NCI-H2196 treated with DMSO at 0.1 percent for 48 hours (cell line): ENCODE measurements at regions not wholly inside any gene's neighbourhood (a gene's known extent, or its start where the extent isn't known, plus 50 kb on each side); places are given as distances from the start of the nearest gene placed in this dataset.

Experiments
- DNase-seq: peaks from one replicate; lab custom pipeline; 2025; ENCODE audit not compliant: unreplicated experiment; lab: John Stamatoyannopoulos, UW

DNA sequence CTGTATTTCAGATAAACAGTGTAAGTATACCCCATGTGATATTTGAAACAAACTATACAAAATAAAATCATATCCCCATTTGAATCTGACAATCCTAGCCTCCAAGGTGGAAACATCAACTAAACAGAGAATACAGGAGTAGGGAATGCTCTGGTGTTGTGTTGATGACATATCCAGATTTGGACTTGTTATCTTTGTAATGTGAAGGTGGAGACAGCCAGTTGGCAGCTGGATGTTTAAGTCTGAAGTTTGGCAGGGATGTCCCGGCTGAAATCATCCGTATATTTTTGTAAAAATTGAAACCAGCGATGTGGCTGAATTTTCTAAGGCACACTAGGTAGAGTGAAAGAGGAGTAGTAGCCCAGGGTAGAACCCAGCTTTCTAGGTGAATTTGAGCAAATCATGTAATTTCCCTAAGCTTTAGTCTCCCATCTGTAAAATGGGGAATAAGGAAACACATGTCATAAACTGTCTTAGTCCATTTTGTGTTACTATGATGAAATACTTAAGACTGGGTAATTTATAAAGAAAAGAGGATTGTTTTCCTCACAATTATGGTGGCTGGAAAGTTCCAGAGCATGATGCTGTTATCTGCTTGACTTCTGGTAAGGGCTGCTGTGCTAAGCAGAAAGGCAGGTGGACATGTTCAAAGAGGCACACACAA lies 246.6 kb upstream of the APCDD1 start:
- no peak for DNase-seq

DNA sequence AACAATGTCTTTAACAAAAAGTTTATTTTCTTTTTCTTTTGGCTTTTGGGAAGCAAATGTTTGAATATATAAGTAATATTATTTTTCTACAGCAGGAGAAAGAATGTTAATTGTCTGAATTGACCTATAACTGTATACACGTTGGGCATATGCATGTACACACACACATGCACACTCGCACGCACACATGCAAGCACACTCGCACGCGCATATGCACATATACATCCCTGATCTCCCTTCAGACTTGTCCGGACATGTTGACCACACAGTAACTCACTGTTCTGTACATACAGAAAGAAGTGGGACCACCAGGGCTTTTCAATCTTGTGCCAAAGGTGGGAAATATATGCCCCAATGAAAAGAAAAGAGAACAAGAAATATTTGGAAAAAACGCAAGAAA lies 245.1 kb upstream of the APCDD1 start:
- no peak for DNase-seq

DNA sequence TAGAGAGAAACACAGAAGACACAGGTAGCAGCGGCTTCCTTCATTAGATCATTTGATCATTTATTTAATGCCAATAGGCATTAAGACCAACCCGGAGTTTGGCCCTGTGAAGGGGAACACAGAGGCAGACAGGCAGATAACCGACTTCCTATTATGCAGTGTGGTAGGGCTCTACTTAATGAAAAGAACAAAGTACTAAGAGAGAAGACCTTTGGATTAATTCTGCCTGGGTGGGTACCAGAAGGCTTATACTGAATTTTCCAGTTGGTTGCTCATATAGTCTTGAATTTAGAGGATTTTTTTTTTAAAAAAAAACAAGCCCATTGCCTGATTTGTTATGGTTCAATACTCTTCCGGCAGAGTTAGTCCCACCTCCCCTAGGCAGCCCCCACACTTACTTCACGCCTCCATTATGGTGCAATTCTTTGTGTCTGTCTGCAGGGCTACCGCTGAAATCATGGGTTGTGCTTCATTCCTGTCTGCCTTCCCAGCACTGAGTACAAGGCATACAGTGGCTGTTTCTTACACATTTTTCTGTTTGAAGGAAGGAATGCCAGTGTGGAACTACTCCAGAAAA lies 244.3 kb upstream of the APCDD1 start:
- DNase-seq = no peak

DNA sequence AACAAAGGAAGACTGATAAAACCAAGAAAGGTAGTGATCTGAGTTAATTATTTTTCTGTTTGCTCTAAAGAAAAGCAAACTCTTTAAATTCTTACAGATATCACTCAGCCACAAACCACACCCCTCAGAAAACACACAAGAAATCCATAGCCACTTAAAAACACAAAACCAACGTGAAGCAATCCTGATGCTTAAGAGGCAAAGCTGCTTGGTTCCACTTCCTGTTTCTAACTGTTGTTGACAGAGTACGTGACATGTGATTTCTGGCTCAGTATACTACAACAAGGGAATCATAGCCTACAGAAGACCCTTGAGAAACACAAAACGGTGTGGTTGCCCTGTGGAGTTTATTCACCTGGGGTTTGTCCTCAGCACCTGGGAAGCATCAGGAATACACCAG lies 240.9 kb upstream of the APCDD1 start:
- peak; percentile 69 for DNase-seq

DNA sequence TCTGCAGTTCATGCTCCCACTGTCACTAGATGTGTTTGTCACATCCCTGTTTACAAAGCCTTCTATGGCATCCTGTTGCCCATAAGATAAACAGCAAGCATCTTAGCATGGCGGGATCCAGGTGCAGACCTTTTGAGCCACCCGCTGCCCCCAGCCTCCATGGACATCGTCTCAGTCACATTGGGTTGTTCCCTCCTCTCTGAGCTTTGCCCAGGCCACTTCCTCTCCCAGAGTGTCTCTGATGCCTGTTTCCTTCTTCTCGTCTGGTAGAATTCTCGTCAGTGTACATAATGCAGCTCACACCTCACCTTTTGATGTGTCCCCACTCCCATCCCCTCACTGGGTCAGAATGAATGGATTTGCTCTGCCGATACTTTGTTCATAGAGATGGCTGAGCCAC lies 239.0 kb upstream of the APCDD1 start:
- no peak for DNase-seq

DNA sequence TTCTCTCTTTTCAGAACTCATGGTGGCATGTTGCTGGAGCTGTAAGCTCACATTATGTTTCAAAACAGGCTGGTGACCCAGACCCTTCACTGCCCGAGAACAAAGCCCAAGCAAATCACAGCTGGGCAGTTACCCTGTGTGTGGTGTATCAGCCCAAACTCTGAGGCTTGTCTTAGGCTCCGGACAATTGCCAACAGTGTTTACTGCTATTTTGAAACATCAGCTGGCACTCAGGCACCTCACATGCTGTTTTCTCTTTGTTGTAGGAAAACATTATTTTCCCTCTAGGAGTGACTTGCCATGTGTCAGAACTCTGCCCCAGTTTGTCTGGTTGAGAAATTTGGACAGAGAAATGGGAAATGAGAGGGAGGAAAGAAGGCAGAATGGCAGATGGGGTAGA lies 237.6 kb upstream of the APCDD1 start:
- no peak for DNase-seq

DNA sequence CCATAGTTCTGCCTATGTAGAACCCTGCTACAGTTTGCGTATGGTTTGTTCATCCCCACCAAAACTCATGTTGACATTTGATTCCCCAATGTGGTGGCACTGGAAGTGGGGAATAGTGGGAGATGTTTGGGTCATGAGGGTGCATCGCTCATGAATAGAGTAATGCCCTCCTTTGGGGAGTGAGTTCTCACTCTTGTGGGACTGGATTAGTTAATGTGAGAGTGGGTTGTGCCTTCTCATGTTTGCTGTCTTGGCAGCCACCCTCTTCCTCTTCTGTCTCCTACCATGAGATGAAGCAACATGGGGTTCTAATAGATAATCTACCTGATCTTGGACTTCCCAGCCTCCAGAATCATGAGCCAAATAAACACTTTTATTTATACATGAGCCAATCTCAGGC lies 237.2 kb upstream of the APCDD1 start:
- DNase-seq = no peak

DNA sequence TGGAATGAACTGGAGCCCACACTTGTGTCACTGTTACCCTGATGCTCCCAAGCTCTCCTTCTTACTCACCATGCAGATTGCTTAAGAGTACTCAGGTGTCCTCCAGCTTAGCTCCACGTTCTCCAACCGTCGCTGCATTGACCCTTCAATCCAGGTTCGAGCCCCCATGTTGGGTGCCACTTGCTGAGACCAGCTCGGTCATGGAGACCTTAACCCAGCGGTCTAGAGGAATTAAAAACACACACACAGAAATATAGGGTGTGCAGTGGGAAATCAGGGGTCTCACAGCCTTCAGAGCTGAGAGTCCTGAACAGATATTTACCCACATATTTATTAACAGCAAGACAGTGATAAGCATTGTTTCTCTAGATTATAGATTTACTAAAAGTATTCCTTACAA lies 229.1 kb upstream of the APCDD1 start:
- no peak for DNase-seq

DNA sequence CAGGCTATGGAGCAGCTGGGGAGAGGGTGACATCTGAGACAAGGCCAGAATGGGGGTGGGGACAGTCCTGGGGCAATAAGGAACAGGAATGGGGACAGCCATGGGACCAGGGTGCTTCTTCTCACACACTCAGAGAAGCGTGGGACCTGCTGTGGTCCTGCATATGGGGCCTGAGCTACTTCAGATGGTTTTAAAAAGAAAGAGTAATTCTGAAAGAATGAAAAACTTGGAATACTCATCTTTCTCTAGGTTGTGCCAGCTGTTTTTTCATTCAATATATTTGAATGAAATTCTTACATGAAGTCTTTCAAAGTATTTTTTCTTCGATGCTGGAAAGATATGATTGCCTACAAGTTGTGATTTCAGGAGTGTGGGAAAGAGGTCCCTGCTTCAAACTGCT lies 227.5 kb upstream of the APCDD1 start:
- DNase-seq = no peak

DNA sequence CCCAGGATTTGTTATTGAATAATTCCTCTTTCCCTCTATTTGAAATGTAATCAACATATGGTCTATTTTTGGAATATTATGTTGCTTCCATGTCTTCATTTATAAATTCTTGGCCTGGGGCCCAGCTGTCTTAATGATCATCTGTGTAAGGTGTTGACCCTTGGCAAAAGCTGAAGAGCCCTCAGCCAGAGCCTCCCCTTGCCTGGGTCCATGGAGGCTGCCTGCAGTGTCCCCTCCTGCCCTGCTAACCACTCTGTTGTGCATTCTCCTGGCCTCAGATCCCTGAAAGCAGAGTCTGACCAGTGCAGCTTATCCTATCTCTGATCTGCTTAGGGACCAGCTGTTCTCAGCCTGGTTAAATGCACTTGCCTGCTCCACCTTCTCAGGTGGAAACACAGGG lies 226.1 kb upstream of the APCDD1 start:
- peak; percentile 22 for DNase-seq

DNA sequence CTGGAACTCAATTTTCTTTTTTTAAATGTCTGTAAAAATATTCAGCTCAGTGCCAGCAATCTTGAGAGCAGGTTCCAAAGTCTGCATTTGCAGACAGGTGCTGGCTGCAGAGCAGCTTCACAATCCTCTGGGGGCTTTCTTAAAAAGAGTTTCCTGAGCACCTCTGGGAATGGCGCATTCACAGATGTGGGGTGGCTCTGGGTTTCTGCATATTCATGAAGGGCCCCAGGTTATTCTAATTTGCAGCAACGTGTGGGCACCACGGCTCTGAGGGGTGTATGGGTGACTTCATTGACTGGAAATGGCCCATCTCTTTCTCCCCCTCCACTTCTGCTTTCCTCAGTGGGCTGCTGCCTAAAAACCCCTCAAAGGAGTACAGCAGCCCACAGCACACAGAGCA lies 225.0 kb upstream of the APCDD1 start:
- DNase-seq = no peak

DNA sequence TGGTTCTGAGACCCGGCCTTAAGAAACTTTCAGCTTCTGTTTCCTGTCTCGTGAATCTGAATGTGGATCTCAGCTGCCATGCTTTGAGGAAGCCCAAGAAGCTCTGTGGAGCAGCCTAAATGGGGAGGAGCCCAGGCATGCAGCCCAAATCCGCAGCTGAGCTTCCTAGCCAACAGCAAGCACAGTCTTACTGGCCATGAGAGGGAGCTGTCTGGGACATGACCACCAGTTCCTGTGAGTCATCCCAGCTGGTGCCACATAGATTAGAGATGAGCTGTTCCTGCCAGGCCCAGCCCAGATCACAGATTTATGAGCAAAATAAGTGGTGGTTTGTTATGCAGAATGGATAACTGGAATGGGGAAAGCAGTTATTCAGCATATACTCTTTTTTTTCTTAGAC lies 224.4 kb upstream of the APCDD1 start:
- no peak for DNase-seq

DNA sequence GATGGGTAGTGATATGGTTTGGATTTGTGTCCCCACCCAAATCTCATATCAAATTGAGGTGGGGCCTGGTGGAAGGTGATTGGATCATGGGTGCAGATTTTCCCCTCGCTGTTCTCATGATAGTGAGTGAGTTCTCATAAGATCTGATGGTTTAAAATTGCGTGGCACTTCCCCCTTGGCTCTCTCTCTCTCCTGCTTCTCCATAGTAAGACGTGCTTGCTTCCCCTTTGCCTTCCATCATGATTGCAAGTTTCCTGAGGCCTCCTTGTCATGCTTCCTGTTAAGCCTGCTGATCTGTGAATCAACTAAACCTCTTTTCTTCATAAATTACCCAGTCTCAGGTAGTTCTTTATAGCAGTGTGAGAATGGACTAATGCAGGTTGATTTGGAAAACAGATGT lies 223.2 kb upstream of the APCDD1 start:
- no peak for DNase-seq

DNA sequence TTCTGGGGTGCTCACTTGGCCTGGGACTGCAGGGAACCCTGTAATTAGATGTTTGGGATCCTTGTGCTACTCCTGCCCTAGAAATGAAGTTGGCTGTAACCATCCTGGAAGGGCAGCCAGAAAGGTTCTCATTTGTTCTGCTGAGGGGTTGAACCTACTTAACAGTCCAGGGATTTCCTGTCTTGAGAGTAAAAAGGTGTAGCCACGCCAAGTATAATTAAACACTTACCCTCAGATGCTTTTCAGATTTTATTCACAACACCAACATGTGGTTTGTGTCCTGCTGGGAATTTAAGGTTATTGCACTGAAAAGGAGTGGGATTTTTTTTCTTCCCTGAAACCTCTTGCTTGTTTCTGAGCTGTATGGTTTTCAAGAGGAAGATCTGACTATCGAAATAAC lies 222.4 kb upstream of the APCDD1 start:
- DNase-seq = peak; percentile 50

DNA sequence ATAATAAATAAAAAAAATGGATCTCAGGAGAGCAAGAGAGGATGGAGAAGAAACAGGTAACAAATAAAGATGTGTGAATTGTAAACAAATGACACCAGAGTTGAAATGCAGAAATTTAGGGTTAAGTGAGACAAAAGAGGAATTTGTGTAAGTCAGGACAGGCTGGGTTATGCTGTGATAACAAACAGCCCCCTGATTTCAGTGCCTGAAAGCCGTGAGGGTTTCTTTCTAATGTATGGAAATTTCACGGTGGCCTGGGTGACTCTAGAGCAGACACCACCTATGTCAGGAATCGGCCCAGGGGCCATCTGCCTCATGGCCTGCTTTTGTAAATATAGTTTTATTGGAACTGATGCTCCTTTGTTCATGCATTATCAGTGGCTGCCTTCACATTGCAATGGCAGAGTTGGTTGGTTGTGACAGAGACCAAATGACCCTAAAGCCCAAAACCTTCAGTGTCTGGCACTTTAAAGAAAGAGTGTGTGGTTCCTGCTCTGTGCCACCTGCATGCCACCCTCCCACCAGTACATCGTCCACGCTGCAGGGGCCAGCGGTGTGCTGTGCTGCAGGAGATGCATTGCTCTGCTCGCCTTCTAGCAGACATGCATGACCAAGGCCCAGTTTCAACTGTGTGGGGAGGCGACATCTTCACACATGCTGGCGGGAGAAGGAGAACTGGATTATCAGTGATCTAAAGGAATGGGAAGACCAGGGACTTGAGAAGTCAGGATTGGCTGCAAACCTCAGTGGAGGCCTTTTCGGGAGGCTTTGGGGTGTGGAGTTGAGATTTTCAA lies 221.2 kb upstream of the APCDD1 start:
- DNase-seq = no peak

DNA sequence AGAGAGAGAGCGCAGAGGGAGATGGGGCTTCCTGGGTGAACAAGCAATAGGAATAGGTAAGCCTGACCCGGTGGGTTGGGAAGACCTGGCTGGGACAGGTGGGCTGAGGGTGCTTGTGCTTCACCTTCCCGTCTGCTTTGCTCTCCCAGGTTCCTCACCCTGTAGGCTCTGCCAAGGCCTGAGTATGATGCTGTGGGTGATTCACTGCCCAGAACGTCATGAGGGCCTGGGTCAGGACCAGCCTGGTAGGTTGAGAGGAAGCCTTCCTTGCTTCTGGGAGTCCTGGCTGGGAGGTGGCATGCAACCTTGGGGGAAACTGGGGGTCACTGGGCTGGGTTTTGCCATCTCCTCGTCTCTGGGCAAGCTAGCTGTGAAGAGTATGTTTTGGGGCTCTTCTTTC lies 220.2 kb upstream of the APCDD1 start:
- no peak for DNase-seq

DNA sequence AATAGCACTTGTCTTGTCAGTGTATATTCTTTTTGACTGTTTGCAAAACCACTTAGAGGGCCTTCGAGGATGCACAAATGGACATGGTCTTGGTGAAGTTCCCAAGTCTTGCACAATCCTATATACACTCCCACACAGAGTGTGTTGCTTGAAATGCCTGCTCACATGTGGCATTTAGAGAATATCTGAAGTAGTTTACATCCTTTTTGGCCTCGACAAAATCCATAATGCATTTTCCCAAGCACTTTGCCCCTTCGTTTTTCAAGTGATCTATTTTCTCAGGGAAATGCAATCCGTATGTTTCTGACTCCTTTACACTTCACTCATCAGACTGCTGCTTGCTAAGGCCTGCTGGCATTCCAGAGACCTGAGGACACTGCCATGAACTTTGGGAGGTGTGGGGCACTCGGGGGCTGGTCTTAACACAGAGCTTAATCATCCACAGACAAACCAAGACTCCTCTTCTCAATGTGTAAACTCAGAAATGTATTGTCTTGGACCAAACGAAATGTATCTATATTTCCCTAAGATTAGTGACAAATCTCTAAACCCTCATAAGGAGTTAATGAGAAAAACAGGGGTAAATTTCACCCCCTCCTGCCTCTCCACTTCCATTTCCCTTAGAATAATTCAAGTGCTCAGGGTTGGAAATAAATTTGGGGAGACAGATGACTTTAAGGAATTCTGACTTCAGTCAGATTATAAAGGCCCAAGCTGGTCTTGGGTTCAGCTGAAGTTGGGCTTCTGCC lies 219.3 kb upstream of the APCDD1 start:
- no peak for DNase-seq

DNA sequence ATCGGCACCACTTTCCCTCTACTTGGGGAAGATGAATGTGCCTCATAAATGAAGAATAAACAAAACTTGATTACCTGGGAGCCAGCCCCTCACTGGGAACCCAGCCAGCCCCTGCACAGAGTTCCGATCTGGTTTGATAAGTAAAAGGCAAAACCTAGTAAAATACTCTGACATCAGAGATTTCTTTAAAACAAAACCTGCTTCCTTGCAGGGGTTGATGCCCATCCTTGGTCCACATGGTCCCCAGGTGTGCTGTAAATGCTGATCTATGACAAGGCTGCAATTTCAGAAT lies 218.8 kb upstream of the APCDD1 start:
- DNase-seq = no peak

DNA sequence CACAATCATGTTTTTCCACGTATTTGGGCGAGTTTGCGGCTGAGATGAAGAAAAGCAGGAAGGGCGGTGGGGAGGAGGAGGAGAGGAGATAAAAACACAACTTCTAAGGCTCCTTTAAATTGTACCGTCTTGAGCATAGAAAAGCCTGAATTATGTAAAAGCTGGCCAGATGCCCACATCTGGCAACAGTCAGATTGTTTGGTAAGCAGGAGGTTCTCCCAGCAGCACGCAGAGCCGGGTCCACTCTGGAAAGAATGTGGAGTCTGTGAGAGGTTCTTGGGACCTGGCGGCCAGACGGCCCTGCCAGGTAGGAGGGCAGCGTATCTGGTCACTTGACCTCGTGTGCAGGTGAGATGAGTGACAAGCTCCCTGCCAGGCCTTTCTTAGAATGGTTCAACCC lies 215.3 kb upstream of the APCDD1 start:
- no peak for DNase-seq

DNA sequence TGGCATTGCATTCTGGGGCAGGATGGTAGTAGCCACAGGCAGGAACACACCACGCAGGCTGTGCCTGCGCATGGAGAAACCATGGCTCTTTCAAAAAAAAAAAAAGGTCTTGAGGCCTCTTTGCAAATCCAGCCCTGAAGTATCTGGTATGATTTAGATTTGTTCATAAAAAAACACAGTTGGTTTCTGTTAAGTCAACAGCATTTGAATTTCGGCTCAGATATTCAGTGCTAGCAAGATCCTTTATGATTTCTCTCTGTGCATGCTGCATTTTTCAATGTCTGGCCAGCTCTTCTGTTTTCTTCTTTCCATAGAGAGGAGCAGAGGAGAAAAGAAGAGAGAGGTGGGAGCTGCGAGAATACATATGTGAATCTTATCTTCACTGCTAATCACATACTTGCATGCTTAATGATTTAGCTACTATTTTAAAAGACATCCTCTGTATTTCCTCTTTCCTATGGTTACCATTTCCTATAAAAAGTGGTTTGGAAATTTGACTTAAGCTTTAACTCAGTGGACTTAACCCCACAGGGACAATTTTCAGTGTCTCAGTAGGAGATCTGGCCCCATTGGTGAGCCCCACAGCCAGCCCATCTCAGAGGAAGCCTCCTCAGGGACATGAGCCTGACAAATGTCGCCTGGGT lies 214.3 kb upstream of the APCDD1 start:
- DNase-seq = no peak

DNA sequence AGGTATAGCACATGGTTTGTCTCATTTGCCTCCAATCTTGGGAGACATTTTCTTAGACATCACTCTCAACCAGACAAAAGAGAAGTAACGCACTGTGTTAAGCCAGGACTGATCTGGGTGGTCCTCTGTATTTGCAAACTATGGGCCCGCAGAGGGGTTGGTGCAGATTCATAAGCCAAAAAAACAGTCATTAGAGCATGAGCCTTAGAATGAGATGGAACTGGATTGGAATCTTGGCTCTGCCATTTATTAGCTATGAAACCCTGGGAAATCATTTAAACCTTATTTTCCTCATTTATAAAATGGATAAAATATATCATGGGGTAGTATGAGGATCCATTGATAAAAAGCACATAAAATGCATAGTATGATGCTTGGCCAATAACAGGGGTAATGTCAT lies 213.5 kb upstream of the APCDD1 start:
- DNase-seq = no peak

DNA sequence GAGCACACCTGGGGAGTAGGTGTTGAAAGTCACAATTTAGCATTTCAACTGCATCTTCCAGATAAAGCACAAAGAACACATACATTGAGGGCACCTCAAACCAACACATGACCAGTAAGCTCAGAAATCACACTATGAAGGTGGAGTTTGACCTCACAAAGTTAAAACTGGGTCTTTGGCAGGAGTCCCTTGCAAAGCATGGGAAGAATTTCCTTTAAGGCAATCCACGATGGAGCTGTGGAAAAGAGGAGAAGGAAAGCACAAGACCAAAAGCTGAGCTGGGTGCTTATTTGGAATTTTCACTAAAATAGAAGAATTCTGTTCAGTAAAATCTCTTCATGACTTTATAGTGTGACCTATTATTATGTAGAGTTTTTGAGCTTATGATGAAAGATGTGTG lies 212.9 kb upstream of the APCDD1 start:
- DNase-seq = no peak
